NCI-H2107 treated with DMSO at 0.1 percent for 48 hours (cell line): ENCODE measurements at regions not wholly inside any gene's neighbourhood (a gene's known extent, or its start where the extent isn't known, plus 50 kb on each side); places are given as distances from the start of the nearest gene placed in this dataset.

ENCODE experiments used
- DNase-seq: peaks from one replicate; lab custom pipeline; 2025; ENCODE audit not compliant: unreplicated experiment; lab: John Stamatoyannopoulos, UW

DNA sequence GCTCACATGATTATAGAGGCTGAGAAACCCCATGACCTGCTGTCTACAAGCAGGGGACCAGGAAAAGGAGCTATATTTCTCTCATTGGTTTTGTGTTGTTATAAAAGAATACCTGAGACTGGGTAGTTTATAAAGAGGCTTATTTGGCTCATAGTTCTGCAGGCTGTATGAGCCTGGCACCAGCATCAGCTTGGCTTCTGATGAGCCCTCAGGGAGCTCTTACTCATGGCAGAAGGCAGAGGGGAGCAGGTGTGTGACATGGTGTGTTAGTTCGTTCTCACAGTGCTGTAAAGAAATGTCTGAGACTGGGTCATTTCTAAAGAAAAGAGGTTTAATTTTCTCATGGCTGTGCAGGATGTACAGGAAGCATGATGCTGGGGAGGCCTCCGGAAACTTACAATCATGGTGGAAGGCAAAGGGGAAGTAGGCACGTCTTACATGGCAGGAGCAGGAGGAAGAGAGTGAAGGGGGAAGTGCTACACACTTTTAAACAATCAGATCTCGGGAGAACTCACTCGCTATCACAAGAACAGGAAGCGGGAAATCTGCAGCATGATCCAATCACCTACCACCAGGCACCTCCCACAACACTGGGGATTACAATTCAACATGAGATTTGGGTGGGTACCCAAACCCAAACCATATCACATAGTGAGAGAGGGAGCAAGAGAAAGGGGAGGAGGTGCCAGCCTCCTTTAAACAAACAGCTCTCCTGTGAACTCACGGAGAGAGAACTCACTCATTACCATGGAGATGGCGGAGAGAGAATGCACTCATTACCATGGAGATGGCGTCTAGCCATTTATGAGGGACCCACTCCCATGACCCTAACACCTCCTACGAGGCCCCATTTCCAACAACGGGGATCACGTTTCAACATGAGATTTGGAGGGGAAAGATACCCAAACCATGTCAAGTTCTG is 133.4 kb downstream of the JCAD start:
- DNase-seq: no peak

DNA sequence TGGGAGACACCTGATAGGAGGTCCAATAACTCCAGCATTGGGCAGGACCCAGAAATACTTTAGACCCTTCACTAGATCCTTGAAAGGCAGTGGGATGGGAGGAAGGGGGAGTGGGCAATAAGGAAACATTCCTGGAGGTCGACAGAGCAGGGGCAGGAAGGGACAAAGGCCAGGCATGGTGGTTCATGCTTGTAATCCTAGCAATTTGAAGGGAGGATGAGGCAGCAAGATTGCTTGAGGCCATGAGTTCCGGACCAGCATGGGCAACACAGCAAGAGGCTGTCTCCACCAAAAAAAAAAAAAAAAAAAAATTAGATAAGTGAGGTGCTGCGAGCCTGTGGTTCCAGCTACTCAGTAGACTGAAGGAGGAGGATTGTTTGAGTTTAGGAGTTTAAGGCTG is 134.9 kb downstream of the JCAD start:
- DNase-seq: no peak

DNA sequence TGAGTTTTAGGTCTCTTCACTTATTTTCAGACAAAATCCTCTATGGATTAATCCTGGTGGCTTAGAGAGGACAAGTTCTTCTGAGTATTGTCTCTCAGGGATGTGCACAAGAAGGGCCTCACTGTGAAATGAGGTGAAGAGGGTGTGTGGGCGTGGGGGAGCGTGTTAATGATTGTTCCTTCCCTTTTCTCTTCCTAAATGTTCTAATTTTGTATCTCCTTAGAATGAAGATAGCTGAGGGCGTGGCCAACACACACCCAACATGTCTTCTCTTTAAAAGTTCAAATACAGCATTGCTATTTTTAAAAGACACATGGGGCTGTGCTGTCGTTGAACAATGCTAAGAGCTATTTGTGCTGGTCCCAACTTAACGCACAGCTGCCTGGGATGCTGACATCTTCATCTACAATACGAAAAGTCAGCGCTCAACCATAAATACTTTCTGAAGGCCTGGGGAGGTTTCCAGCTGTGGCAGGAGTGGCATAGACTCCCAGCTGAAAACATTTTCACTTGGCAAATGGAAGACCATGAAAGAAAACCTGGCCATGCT is 135.9 kb downstream of the JCAD start:
- no peak for DNase-seq

DNA sequence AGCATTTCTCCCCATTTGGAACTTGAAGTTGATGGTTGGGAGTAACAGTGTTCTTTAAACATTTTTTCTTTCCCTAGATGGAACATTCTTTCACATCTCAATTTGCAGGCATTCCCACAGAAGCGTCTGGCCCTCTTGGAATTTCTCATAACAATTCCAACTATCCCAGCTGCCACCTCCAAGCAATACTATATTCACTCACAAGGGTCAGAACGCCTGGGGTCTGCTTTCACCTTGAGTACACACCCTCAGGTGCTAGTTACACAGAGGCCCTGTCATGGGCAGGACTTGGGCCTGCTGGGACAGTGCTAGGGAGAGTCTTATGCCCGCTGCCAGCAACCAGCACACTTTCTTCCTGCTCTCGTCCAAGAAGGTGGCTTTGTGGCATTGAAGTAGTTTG is 136.5 kb downstream of the JCAD start:
- DNase-seq: no peak

DNA sequence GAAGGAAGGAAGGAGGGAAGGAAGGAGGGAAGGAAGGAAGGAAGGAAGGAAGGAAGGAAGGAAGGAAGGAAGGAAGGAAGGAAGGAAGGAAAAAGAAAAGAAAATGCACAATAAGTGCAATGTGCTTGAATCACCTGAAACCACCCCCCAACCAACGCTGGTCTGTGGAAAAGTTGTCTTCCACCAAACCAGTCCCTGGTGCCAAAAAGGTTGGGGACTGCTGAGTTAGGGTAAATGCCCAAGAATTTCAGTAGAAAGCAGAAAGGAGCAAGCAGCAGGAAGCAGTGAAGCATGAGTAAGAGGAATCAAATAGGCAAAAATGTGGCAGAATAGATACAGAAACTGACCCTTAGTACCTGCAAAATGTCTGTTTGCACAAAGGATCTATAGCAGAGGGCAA is 137.2 kb downstream of the JCAD start:
- no peak for DNase-seq

DNA sequence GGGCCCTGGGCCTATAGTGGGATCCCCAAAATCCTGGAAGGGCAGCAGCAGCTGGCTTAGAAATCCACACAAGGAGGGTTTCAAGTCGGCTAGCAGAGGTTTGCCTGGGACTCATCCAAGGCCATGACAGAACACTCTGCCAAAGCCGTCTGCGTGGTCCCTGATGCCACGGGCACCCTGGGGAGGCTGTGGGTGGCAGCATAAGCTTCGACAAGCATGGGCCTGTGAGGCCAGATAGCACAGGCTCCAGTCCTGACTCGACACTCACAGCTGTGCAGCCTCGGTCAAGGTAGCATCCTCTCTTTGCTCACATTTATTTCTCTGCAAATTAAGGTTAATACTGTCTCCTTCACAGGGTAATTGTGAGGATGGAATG is 138.3 kb downstream of the JCAD start:
- DNase-seq: no peak

DNA sequence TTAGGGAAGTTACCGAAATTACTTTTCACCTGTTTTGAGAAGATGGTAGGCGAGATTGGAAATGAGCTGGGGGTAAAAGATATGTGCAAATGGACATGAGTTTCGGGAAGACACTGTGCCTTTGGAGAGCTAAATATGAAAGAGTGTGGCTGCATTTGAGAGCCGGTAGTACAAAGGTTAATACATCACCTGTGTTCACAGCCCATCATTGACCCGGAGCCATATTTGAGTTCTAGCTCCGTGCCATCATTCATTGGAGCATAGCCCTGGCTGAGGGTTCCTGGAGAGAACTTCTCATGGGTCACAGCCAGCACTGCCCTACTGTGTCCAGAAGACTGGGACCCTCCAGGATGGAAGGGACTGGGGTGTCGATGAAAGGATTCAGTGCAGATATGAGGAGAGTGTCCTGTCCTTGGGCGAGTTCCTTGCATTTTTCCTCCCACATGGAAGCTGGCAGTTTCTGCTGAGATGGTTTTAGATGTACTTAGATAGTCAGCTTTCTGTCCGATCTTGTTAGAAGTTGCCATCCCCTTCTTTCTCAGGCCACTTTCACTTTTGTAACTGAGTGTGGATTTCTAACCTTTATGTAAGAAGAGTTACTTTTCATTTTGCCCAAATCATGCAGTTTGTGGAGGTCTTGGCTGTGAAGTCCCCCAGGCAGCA is 138.8 kb downstream of the JCAD start:
- no peak for DNase-seq

DNA sequence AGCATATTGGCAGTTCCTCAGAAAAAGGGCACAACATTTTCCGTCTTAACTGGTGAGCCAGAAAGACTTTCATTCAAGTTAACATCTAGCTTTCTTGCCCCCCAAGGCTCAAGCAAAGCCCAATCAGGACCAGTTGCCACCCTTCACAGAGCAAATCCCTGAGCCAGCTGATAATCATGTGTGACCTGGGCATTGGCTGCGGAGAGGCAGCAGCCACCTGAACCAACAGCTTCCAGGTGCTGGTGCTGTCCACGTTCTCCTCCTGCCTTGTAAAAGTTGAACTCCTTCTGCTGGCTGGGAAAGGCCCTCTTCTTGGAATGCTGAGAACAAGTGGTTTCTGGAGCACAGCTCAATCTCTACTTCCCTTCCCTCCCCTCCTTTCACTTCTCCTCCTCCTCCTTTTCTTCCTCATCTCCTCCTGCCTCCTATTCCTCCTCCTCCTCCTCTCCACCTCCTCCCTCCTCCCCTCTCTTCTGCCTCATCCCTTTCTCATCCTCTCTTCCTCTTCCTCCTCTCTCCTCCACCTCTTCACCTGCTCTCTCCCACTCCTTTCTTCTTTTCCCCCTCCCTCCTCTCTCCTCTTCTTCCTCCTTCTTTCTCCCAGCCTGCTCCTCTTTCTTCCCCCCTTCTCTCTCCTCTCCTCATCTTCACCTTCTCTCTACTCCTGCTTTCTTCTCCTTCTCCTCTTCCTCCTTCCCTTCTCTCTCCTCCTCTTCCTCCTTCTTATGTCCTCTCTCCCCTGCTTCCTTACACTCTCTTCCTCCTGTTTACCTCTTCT is 140.6 kb downstream of the JCAD start:
- DNase-seq: no peak

DNA sequence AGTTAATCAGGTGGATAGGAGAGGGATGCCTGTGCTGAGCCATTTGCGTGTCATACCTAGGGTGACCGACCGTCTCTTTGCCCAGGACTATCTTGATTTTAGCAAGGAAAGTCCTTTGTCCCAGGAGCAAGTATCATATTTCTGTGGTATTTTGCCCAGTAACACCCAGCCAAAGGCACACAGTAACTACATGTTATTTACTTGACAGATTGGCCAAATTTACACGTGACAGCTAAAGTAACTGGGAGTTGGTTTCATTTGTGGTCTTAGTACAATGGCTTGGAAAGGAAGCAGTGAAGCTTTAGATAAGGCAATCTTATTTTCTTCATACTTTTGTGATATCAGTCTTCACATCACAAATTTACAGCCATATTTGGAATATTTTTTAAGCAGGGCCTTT is 142.1 kb downstream of the JCAD start:
- DNase-seq: no peak

DNA sequence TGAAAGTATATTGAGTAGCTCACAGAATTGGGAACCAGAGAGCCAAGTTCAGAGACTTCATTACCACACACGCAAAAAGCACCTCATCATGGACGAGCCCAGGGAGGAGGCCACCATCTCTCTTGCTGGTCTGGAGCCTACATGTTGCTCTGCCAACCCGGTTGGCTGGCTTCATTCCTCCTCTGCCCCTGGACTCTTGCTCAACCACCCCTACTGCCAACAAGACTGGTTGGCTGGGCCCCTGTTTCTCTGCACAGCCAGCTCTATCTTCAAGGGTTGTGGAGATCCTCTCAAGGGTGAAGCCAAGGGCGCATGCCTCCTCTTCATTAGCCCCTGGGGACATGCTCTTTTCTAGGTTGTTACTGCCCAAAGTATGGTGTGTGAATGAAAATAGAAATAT is 142.7 kb downstream of the JCAD start:
- DNase-seq: no peak

DNA sequence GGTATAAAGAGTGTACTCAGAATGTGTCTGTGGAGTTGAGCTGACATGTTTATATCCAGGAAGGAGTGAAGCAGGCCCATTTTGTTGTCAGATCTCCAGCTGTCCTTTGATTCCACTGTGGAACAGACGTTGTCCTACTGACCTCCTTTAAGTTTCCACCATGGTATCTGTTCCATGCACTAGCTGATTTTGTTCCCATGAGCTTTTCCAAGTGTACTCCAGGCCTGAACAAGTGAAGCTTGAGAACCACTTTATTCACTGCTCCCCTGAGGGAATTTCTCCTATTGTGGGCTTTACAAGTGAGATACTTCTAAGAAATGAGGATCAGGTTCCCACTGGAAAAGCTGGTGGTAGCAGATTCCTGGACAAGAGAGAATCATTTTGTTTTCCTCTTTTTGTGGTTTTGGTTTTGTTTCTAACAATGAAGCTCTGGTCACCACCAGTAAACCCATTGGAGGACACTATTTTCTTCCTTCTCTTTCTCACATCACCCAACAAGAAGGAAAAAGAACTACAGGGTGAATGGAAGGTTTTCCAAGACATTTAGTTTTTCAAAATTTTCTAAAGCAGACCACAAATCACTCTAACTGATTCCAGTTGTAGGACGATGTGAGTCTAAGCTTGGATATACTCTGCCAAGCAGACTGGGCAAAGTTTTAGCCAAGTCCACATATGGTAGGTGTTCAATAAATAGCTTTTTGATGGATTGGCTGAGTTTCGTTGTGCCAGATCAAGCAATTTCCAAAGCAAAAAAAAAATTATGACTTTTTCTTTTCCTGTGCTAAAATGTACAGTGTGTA is 144.2 kb downstream of the JCAD start:
- DNase-seq: peak; percentile 22

DNA sequence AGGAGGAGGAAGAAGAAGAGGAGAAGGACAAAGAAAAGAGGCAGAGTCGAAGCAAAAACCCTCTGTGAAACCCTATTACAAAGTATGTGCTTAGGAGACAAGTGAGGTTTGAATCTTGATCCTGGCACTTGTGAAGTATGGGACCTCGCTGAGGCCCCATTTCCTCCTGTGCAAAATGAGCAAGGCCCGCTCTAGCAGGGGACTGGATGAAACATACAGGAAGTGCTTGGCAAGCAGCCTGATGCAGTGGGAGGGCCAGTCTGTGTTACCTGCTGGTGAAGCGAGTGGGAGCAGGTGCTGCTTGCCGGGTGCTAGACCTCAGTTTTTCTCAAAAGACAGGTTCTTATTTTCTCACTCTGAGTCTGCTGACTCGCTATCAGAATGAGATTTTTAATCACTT is 150.4 kb downstream of the JCAD start:
- peak; percentile 24 for DNase-seq

DNA sequence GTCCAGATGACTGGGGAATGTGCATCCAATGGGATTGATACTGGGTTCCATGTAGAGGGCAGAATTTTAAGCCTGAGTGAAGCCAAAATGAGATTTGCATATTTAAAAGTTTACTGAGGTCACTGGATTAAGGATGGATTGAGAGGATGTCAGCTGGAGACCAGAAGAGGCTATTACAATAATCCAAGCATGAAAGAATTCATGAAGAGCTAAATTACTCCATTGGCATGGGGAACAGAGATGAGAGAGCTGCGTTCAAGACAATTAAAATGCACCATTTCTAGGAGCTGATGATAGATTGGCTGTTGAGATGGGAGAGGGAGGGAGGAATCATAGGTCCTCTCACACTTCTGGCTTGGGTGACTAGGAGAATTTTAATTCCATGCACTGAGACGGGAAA is 158.5 kb downstream of the JCAD start:
- DNase-seq: no peak

DNA sequence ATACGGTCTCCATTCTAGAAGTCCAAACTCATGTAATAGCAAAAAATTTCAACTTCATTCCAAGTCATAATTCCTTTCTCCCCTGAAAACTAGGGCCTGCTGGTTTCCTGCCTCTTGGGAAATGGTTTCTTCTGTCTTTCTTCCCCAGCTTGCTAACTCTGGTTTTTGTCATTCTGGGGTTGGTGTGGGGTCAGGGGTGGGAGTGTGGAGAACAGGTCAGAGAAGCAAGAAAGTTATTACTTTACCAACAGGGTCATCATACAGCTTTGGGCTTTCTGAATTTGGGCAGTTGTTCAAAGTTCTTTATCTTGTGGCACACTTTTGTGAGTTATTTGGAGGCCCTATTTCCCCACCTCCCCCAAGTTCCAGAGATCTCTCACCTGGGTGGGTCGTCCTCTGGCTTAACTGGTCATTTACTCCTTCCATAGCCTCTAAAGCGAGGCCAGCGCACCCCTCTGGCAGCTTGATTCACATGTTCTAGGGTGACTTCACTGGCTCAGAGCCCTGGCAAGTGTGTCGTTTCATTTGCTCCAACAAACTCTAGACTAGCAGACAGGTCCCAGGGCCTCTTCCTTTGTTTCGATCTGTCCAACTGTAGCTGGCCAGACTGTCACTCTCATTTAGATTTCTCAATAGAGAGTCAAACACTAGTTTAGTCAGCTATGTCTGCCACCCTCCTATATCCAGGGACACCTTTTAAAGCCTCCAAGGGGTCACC is 161.2 kb downstream of the JCAD start:
- DNase-seq: no peak

DNA sequence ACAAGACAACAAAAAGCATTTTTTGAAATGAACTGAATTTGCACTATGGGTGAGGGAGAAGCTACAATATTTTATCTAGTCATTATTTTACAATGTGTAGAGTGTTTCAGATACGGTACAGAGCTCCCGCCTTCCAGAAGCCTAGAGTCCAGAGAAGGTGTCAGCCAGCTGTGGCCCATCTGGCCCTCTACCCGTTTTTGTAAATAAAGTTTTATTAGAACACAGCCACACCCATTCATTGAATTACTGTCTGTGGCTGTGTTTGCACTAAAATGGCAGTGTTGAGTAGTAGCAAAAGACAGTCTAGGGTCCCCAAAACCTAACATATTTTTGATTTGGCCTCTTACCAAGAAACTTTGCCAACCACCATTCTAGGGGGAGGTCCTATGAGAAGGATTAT is 162.0 kb downstream of the JCAD start:
- DNase-seq: no peak

DNA sequence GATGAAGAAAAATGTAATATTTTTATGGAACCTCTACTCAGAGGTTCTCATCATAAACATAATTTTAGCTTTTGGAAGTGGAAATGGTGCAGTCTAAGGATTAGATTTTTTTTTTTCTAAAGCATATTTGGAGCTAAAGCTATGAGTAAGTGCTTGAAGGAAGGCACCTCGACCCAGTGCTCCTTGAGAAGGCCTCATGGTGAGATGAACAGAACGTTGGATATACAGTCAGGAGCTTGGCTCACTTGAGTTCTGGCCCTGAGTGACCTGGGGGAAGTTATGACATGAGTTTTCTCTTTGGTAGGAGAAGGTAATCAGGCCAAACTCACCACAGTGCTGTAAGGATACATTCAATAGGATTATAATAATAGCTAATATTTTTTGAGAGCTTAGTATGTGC is 163.3 kb downstream of the JCAD start:
- no peak for DNase-seq

DNA sequence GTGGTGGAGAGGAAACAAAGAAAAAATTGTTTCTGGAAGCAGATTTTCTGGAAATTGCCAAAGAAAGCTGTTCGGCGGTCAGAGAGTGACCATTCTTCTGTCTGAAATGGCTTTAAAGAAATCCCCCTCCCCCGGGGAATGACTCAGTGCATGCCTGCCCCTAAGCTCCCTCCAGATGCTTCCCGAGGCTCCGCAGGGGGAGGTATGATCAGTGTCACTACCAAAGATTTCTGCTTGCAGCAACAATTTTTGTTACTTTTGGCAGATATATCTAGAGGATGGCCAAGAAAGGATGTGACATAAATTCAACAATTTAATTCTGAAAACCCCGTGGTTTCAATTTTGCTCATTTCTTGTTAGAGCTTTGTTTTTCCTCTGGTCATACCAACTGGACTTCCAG is 163.9 kb downstream of the JCAD start:
- no peak for DNase-seq

DNA sequence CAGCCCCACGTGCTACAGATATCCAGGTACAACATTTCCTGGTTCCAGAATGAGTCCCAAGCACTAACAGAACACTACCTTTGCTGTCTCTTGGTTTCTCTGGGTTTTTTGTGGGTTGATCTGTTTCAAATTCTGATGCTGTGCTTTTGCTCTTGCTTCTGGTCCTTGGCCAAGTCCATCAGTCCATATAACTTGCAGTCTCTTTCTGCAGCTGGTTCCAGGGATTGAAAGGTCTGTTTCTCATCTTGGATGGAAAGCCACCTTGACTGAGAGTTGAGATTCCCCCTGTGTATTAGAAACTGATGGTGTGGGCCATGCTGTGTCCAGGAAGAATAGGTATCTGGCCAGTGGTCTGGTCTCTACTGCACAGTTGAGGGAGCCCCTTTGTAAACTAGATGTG is 171.1 kb downstream of the JCAD start:
- DNase-seq: no peak

DNA sequence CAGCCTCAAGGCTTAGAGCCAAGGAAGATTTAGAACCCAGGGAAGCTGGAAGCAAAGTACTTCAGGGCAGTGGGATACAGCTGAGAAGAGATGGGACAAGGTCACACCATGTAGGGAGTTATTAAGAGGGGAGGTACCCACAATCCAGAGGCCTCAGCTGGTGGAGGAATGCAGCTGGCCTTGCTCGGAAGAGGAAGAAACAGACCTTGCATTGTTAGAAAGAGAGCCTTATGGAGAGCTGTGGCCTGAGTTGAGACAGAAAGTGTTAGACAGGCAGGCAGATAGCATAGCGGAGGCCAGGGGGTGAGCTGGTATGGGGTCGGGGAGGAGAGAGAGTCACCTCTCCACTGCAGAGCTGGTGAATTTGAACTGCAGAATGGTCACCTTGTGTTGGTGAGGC is 173.1 kb downstream of the JCAD start:
- no peak for DNase-seq

DNA sequence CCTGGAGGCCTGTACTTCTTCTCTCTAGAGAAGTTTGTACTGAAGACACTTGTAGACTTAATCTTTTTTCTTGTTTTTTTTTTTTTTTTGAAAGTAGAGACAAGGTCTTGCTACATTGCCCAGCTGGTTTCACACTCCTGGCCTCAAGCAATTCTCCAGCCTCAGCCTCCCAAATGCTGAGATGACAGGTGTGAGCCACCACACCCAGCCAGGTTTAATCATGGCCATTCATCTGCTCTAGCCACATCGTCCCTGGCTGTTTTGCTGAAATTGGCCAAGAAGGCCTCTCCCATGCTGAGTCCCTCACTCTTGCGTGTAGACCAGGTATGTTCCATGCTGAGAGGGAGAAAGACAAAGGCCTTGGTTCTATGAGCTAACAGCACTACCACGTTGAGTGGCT is 176.2 kb downstream of the JCAD start:
- no peak for DNase-seq
